ENCODE measurements at regions not wholly inside any gene's neighbourhood (a gene's known extent, or its start where the extent isn't known, plus 50 kb on each side); places are given as distances from the start of the nearest gene placed in this dataset.

GRCh38 chr2:23289671-23290070 is 95.3 kb upstream of the KLHL29 start:
- ATAC-seq (ENCODE audit: low read depth) (no peak), DNase-seq (no peak)
- Histone ChIP-seq H3K79me1 (ENCODE audit: low read depth in 1 of 2, low read length in 2 of 2) (no peaks in the 10 kb centered on the region), H3K23ac (ENCODE audit: low read depth, low read length) (no peak overlapping the region), H3K9me3 (ENCODE audit: control insufficient read depth, insufficient read depth, low read length) (no peaks in the 10 kb centered on the region), H4K91ac (ENCODE audit: insufficient read depth, low read depth, low read length) (no peak overlapping the region), H2BK15ac (ENCODE audit: low read depth, low read length) (no peak overlapping the region), H4K20me1 (ENCODE audit: insufficient read depth, low read length) (no peaks in the 10 kb centered on the region), H3K27ac (ENCODE audit: insufficient read depth, low read length) (no peak overlapping the region), H3K27me3 (ENCODE audit: control insufficient read depth, insufficient read depth, low read length) (no peaks in the 10 kb centered on the region), H3K4me3 (ENCODE audit: insufficient read depth, low read depth, low read length) (no peak overlapping the region), H3K14ac (replicated peaks; ENCODE audit: low read depth, low read length) (no peak overlapping the region), H2AK5ac (ENCODE audit: low read depth, low read length) (no peak overlapping the region), H4K8ac (ENCODE audit: low read depth in 2 of 2, low read length in 2 of 2) (no peak overlapping the region), H2AFZ (replicated peaks; ENCODE audit: low read length, poor library complexity) (no peak overlapping the region), H3K9me1 (ENCODE audit: insufficient read depth, low read length) (peaks cover 11% of the 10 kb centered on the region; the same call in 1 of the 2 replicates), H3K56ac (ENCODE audit: extremely low read depth, insufficient read depth, low read length) (no peak overlapping the region), H2BK120ac (ENCODE audit: low read depth, low read length) (no peak overlapping the region), H3K9ac (ENCODE audit: low read depth, low read length) (no peak overlapping the region), H2BK5ac (ENCODE audit: low read depth, low read length, poor library complexity, severe bottlenecking) (no peak overlapping the region), H3K18ac (ENCODE audit: low read depth, low read length) (no peak overlapping the region), H2BK20ac (ENCODE audit: low read depth, low read length) (no peak overlapping the region), H2AK9ac (replicated peaks; ENCODE audit: low read depth, low read length, poor library complexity) (no peak overlapping the region), H4K5ac (ENCODE audit: low read depth, low read length) (no peak overlapping the region), H3K36me3 (ENCODE audit: control insufficient read depth, insufficient read depth, low read length) (no peaks in the 10 kb centered on the region), H3K4ac (ENCODE audit: low read depth, low read length) (no peak overlapping the region), H3K4me1 (ENCODE audit: control insufficient read depth, insufficient read depth, low read length) (peaks cover 9% of the 10 kb centered on the region), H3K4me2 (ENCODE audit: low read depth, low read length) (no peak overlapping the region)
- 80% methylated on average over 1 of the region's 2 CpGs; no CpG with 5 or more reads in 1 of the 2 experiments for WGBS, 2 experiments (ENCODE audit: extremely low coverage in 2 of 2, insufficient read length in 1 of 2)
- intact Hi-C loops (cut with micrococcal nuclease) (no loop called here), in situ Hi-C loops (cut with MboI; ENCODE audit: low sequenced_read_pairs) (no loop called here), dilution Hi-C loops (cut with HindIII; ENCODE audit: low sequenced_read_pairs, unreplicated experiment) (no loop called here)
- TF ChIP-seq CHD1 (IDR thresholded peaks at IDR 0.05; ENCODE audit: low read depth, low read length): no peak
- TF ChIP-seq MAZ (IDR thresholded peaks at IDR 0.05; ENCODE audit: borderline replicate concordance, low read depth, low read length): no peak
- TF ChIP-seq USF2 (IDR thresholded peaks at IDR 0.05; ENCODE audit: low read depth, low read length): no peak
- TF ChIP-seq POLR2A (IDR thresholded peaks at IDR 0.05; ENCODE audit: low read depth, low read length): no peak
- no peak for TF ChIP-seq MAFK (IDR thresholded peaks at IDR 0.05; ENCODE audit: low read depth, low read length)
- no peak for TF ChIP-seq BHLHE40 (IDR thresholded peaks at IDR 0.05; ENCODE audit: low read depth, low read length)
- TF ChIP-seq RFX5 (IDR thresholded peaks at IDR 0.05; ENCODE audit: low read depth, low read length): no peak
- no peak for TF ChIP-seq MXI1 (IDR thresholded peaks at IDR 0.05; ENCODE audit: borderline replicate concordance, low read depth, low read length)
- no peak for TF ChIP-seq CTCF (conservative IDR thresholded peaks at IDR 0.05; ENCODE audit: low read depth, low read length)
- no peak for TF ChIP-seq FOS (IDR thresholded peaks at IDR 0.05; ENCODE audit: low read depth, low read length)
- no peak for TF ChIP-seq CEBPB (IDR thresholded peaks at IDR 0.05; ENCODE audit: low read depth, low read length)
- no peak for TF ChIP-seq RAD21 (IDR thresholded peaks at IDR 0.05; ENCODE audit: low read length)
- no peak for TF ChIP-seq NFE2L2 (IDR thresholded peaks at IDR 0.05; ENCODE audit: low read depth, low read length)
- no peak for TF ChIP-seq RCOR1 (IDR thresholded peaks at IDR 0.05; ENCODE audit: insufficient replicate concordance, low read length)
- TF ChIP-seq SMC3 (IDR thresholded peaks at IDR 0.05; ENCODE audit: low read depth, low read length): no peak
- ChIA-PET POLR2A (ENCODE audit: unreplicated experiment) (no interaction called here), CTCF (no interaction called here)
- BruUV-seq (replicated peaks): no TSS peak

All from IMR-90 (cell line).